Activated CD4-positive, alpha-beta T cell treated with anti-CD3 and anti-CD28 coated beads, Interleukin-2, amount 50 U/mL, for 1 hour (primary cell): ENCODE measurements at regions not wholly inside any gene's neighbourhood (a gene's known extent, or its start where the extent isn't known, plus 50 kb on each side); places are given as distances from the start of the nearest gene placed in this dataset.
"Not testable (repeated sequence)": the region's sequence is repeated elsewhere in the genome, so short reads cannot be mapped to it uniquely, and the experiment has no call there.

Experiments
- DNase-seq: peaks from one replicate; pipeline ENCODE4 v3.0.0-alpha.2; 2020

GRCh38 chr15:91356083-91356482 is 256.0 kb downstream of the SV2B start:
- no peak for DNase-seq

- no peak for DNase-seq
Measured at GRCh38 chr15:91357011-91357410, 257.0 kb downstream of the SV2B start.

- DNase-seq = no peak
Measured at GRCh38 chr15:91357486-91357885, 257.4 kb downstream of the SV2B start.

GRCh38 chr15:91358405-91358804 is 258.3 kb downstream of the SV2B start:
- no peak for DNase-seq

- DNase-seq = not testable (repeated sequence)
Measured at GRCh38 chr15:91361696-91362095, 261.6 kb downstream of the SV2B start.

- no peak for DNase-seq
Measured at GRCh38 chr15:91366111-91366510, 266.1 kb downstream of the SV2B start.

- no peak for DNase-seq
Measured at GRCh38 chr15:91368611-91369010, 268.6 kb downstream of the SV2B start.

- DNase-seq = no peak
Measured at GRCh38 chr15:91369823-91370222, 269.8 kb downstream of the SV2B start.

GRCh38 chr15:91371345-91371744 is 271.3 kb downstream of the SV2B start:
- not testable (repeated sequence) for DNase-seq

GRCh38 chr15:91374336-91374735 is 274.3 kb downstream of the SV2B start:
- DNase-seq = no peak

- DNase-seq = no peak
Measured at GRCh38 chr15:91376038-91376437, 276.0 kb downstream of the SV2B start.

GRCh38 chr15:91380114-91380513 is 280.1 kb downstream of the SV2B start:
- no peak for DNase-seq

GRCh38 chr15:91383532-91383931 is 283.5 kb downstream of the SV2B start:
- no peak for DNase-seq

GRCh38 chr15:91384189-91384730 is 284.2 kb downstream of the SV2B start:
- DNase-seq = no peak

GRCh38 chr15:91385311-91385710 is 285.3 kb downstream of the SV2B start:
- DNase-seq = no peak

GRCh38 chr15:91393186-91393585 is 293.1 kb downstream of the SV2B start:
- no peak for DNase-seq

GRCh38 chr15:91400481-91400880 is 300.4 kb downstream of the SV2B start:
- no peak for DNase-seq

GRCh38 chr15:91407269-91407889 is 307.3 kb downstream of the SV2B start:
- DNase-seq = no peak

GRCh38 chr15:91408476-91409076 is 308.5 kb downstream of the SV2B start:
- DNase-seq = no peak

- DNase-seq = no peak
Measured at GRCh38 chr15:91409387-91409786, 309.3 kb downstream of the SV2B start.

- no peak for DNase-seq
Measured at GRCh38 chr15:91411586-91411985, 311.5 kb downstream of the SV2B start.

GRCh38 chr15:91412138-91412928 is 312.3 kb downstream of the SV2B start:
- no peak for DNase-seq

GRCh38 chr15:91413142-91413541 is 313.1 kb downstream of the SV2B start:
- no peak for DNase-seq

GRCh38 chr15:91414124-91414523 is 314.1 kb downstream of the SV2B start:
- DNase-seq = no peak
